ENCODE measurements at regions not wholly inside any gene's neighbourhood (a gene's known extent, or its start where the extent isn't known, plus 50 kb on each side); places are given as distances from the start of the nearest gene placed in this dataset.

DNA sequence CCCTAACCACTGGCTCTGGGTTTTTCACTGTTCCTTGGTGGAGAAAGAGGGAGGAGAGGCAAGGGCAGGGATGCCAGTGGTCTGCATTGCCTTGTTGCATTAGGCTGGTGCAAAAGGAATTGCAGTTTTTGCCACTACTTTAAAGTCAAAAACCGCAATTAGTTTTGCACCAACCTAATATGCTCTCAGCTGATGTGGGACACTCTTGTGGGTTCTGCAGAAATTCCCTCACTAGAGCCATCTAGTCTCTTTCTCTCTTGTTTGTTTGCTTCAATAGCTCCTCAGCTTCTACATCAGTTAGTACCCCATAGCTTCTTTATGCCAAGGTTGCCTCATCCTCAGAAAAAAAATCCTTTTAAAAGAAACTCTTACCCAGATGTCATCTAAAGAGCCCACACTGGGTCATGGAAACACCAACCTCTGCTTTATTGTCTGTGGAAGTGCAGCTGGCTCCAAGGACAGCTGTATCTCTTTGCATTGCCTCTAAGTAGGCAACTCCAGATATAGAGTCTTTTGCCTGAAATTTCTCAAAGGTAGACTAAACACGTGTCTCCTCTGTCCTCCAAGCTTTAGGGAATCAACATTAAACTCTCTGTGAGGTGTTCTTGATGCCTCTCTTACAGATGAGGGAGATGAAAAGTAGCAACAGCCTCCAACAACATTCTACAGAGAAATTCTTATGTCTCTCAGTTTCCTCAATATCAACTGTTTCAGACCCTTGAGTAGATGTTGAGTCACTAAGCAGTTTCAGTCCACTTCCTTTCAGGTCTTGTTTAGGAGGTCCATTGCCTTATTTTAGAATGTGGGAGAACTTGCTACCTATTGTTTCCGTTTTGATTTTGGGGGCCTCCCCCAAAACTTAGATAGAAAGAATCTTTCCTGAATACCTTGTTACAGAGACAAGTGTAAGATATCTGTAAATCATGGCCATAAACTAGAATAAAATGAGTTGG lies 84.9 kb upstream of the MEF2C start:
- no peak overlapping the region for H3K4me3 ChIP-seq
- intact Hi-C loops (cut with DNase I) = no loop called here
- peaks cover 0 to 3% of the 10 kb centered on the region in 2 donors for H3K36me3 ChIP-seq
- H3K9me3 ChIP-seq = no peaks in the 10 kb centered on the region
- DNase-seq (ENCODE audit: low spot score in 2 of 2) = no peak
- no peaks in the 10 kb centered on the region for H3K27me3 ChIP-seq
- H3K27ac ChIP-seq = no peak overlapping the region
- no peak for TF ChIP-seq CTCF (IDR thresholded peaks at IDR 0.05)
- H3K4me1 ChIP-seq = no peaks in the 10 kb centered on the region

- no peak for DNase-seq (ENCODE audit: low spot score in 2 of 2)
- Histone ChIP-seq H3K27ac (no peak overlapping the region), H3K4me1 (peaks cover 0 to 4% of the 10 kb centered on the region in 2 donors), H3K9me3 (no peaks in the 10 kb centered on the region), H3K4me3 (no peak overlapping the region), H3K36me3 (no peaks in the 10 kb centered on the region), H3K27me3 (no peaks in the 10 kb centered on the region)
- intact Hi-C loops (cut with DNase I) = no loop called here
- TF ChIP-seq CTCF (IDR thresholded peaks at IDR 0.05) = no peak
Observed at GRCh38 chr5:88964831-88965230, 81.8 kb upstream of the MEF2C start.

- H3K27ac ChIP-seq = no peak overlapping the region
- H3K36me3 ChIP-seq = no peaks in the 10 kb centered on the region
- no peak for DNase-seq (ENCODE audit: low spot score in 2 of 2)
- no peaks in the 10 kb centered on the region for H3K9me3 ChIP-seq
- TF ChIP-seq CTCF (IDR thresholded peaks at IDR 0.05) = no peak
- no peak overlapping the region for H3K4me3 ChIP-seq
- peaks cover 4 to 17% of the 10 kb centered on the region in 2 donors for H3K4me1 ChIP-seq
- H3K27me3 ChIP-seq = no peaks in the 10 kb centered on the region
- intact Hi-C loops (cut with DNase I) = no loop called here
Observed at GRCh38 chr5:88957013-88957412, 74.0 kb upstream of the MEF2C start.

GRCh38 chr5:88956416-88956815 lies 73.4 kb upstream of the MEF2C start:
- no peak for TF ChIP-seq CTCF (IDR thresholded peaks at IDR 0.05)
- no peaks in the 10 kb centered on the region for H3K36me3 ChIP-seq
- no peak overlapping the region for H3K4me3 ChIP-seq
- H3K4me1 ChIP-seq = peaks cover 4 to 22% of the 10 kb centered on the region in 2 donors
- H3K27ac ChIP-seq = no peak overlapping the region
- H3K9me3 ChIP-seq = no peaks in the 10 kb centered on the region
- intact Hi-C loops (cut with DNase I) = no loop called here
- DNase-seq (ENCODE audit: low spot score in 2 of 2) = no peak
- no peaks in the 10 kb centered on the region for H3K27me3 ChIP-seq

DNA sequence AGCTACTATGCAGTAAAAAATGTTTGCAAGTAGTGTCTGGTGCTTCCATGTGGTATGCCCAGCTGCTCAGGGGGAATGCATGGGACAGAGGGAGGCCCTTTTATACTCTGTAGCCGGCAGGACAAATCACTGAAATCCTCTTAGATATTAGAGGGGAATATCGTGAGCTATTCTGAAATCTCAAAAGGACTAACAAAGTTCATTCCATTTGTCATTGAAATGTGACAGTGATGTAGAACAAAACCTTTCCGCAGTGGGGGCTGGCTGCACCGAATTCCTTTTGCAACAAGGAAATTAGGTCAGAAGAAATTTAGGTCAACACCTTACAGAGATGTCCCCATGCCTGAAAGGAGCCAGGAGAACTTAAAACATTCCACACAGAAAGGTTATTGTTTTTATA lies 72.4 kb upstream of the MEF2C start:
- Histone ChIP-seq H3K27ac (peak overlapping the region in 1 of 2 donors; percentile 8), H3K4me1 (peaks cover 4 to 18% of the 10 kb centered on the region in 2 donors), H3K4me3 (no peak overlapping the region), H3K9me3 (no peaks in the 10 kb centered on the region), H3K36me3 (no peaks in the 10 kb centered on the region), H3K27me3 (no peaks in the 10 kb centered on the region)
- intact Hi-C loops (cut with DNase I) = no loop called here
- no peak for DNase-seq (ENCODE audit: low spot score in 2 of 2)
- no peak for TF ChIP-seq CTCF (IDR thresholded peaks at IDR 0.05)
